HG03039 (cell line): ENCODE measurements at regions not wholly inside any gene's neighbourhood (a gene's known extent, or its start where the extent isn't known, plus 50 kb on each side); places are given as distances from the start of the nearest gene placed in this dataset.

Source experiments
- ATAC-seq: cut with Tn5 transposase; IDR thresholded peaks from one replicate; pipeline ENCODE4 v1.9.1; 2021; ENCODE audit warnings: mild to moderate bottlenecking, moderate library complexity; ENCODE audit not compliant: unreplicated experiment

DNA sequence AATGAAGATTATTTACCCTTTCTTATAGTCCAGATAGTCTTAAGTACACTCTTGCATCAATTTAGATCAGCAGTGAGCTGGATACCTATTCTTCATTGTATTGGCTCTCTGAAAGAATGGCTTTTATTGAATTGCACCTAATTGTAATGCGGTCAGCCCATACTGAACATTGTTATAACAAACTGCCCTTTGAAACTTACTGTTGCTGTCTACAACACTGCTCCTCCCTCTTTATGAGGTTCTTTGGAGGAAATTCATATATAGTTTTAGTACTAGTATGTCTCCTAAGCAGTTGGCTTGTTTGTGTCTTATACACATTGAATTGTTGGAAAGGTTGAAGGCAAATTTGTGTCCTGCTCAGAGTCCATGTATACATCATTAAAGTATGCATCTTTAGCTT lies 66.5 kb upstream of the UGP2 start:
- no peak for ATAC-seq

GRCh38 chr2:63776382-63776781 lies 65.3 kb upstream of the UGP2 start:
- ATAC-seq, result no peak

DNA sequence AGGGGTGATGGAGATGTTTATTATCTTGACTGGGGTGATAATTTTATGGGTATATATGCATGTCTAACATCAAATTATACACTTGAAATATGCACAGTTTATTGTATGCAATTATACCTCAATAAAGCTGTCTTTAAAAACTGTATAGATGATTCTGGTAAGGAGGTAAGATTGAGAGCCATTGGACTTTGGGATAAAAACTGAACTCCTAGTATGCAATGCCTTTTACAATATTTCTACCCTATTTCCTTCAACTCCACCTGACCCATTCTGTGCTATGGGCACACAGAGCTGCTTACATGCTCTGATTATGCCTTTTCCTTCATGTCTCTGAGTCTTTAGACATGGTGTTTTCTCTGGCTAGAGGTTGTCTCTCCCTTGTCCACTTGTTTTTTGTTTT lies 63.9 kb upstream of the UGP2 start:
- ATAC-seq, result no peak

DNA sequence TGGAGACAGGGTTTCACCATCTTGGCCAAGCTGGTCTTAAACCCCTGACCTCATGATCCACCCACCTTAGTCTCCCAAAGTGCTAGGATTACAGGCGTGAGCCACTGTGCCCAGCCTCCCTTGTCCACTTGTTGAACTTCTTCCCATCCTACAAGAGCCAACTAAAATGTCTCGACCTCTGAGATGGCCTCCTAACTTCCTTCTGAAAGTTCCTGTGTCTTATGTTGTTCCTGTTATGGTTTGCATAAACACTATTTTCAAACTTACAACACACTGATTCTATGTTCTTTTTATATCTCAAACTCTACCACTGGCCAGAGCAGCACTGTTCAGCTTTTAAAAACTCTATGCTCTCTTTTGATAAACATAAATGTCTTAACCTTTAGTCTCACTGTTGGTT lies 63.3 kb upstream of the UGP2 start:
- ATAC-seq, result no peak

GRCh38 chr2:63780518-63781155 lies 61.1 kb upstream of the UGP2 start:
- ATAC-seq, result no peak

GRCh38 chr2:63784461-63784860 lies 57.2 kb upstream of the UGP2 start:
- ATAC-seq, result no peak

GRCh38 chr2:63785096-63785495 lies 56.6 kb upstream of the UGP2 start:
- ATAC-seq, result no peak

DNA sequence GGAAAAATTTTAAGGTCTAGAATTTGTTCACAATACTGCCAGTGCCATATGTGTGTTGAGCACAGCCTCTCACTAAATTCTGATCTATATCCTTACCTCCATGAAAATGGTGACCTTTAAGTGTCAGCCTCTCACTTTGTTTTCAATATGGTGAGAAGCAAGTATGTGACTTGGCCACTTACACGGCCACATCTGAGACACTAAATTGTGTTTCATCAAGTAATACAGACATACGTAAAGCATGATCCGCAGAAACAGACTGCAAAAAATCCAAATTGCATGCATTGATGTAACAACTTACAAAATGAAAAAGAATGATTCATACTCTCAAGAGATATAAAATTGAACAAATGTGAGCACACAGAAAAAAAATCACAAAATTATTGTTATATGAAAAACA lies 55.2 kb upstream of the UGP2 start:
- no peak for ATAC-seq

- no peak for ATAC-seq
These were observed 53.6 kb upstream of the UGP2 start for GRCh38 chr2:63788071-63788470.

- ATAC-seq, result no peak
These were observed 52.2 kb upstream of the UGP2 start for GRCh38 chr2:63789338-63790020.

DNA sequence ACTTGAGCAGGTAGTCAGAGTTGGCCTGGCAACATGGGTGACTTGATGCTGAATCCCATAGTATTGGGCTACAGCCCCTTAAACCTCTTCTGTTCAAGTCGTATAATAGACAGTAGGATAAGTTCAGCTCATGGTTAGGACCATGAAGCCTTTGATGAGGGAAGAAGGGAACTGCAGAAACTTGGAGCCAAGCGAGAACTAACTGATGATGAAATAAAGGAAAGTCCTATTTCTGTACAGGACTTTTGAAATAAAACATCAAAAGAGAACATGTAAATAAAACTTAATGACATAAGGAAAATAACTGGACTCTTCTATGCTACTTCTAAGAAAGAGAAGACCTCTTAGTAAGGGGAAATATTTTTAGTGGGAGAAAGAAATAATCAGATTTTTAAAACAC lies 51.2 kb upstream of the UGP2 start:
- no peak for ATAC-seq

DNA sequence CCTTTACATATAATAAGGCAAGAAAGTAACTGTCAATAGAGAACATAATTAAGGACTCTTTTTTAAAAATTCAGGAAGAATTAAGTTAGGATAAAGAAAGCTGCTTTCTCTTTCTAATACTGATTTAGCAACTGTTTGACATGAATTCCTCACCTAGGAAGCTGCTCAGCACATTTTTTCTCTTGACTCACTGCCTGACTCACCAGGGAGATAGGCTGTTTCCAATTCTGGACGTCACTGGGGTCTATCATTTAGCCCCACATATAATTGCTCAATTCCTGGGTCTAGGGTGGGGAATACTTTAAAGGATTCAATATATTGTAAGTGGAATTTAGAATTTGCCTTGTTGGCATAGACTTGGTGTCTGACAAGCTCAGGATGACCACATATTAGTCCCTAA lies 50.8 kb upstream of the UGP2 start:
- no peak for ATAC-seq

GRCh38 chr2:63791387-63791786 lies 50.3 kb upstream of the UGP2 start:
- ATAC-seq, result no peak
